A673 (cell line): ENCODE measurements at regions not wholly inside any gene's neighbourhood (a gene's known extent, or its start where the extent isn't known, plus 50 kb on each side); places are given as distances from the start of the nearest gene placed in this dataset.

Experiments used
- BruUV-seq: library from RNA; stranded (reverse); fragments of 400-500 nt; replicated peaks from 2 replicates; lab custom pipeline; 2021; lab: Mats Ljungman, UMichigan
- CTCF ChIA-PET: fragments of 300-600 bp; sonication (Branson Sonifier 250); formaldehyde crosslinking; loops from one replicate; lab custom pipeline; 2022; ENCODE audit warnings: antibody characterized with exemption; lab: Charles Lee
- POLR2A ChIA-PET: fragments of 300-600 bp; sonication (Branson Sonifier 250); formaldehyde crosslinking; loops from one replicate; lab custom pipeline; 2022; ENCODE audit warnings: antibody characterized with exemption; ENCODE audit not compliant: low non-redundant PET; lab: Charles Lee
- DNase-seq: peaks from one replicate; pipeline ENCODE4 v3.0.0-alpha.2; 2015; ENCODE audit warnings: low spot score
- H3K27ac ChIP-seq: fragments of 200-600 bp; sonication (generic); 2 replicates; pipeline ENCODE4 v1.5.1; 2016; ENCODE audit warnings: mixed run types, low read depth, mild to moderate bottlenecking, mixed read lengths, antibody characterized with exemption, low read length; ENCODE audit not compliant: poor library complexity, severe bottlenecking
- H3K27me3 ChIP-seq: fragments of 200-600 bp; sonication (generic); replicated peaks from 2 replicates; pipeline ENCODE4 v1.6.1; 2017; ENCODE audit warnings: mixed run types, low read depth, mild to moderate bottlenecking, mixed read lengths, antibody characterized with exemption, low read length; ENCODE audit not compliant: insufficient read depth, poor library complexity
- H3K36me3 ChIP-seq: fragments of 200-600 bp; sonication (generic); 2 replicates; pipeline ENCODE4 v1.6.1; 2016; ENCODE audit warnings: mixed run types, mild to moderate bottlenecking, mixed read lengths, antibody characterized with exemption, low read length; ENCODE audit not compliant: insufficient read depth, poor library complexity, severe bottlenecking
- H3K4me1 ChIP-seq: fragments of 200-600 bp; sonication (generic); 2 replicates; pipeline ENCODE4 v1.6.1; 2017; ENCODE audit warnings: mixed run types, mild to moderate bottlenecking, mixed read lengths, antibody characterized with exemption, low read length; ENCODE audit not compliant: insufficient read depth, poor library complexity, severe bottlenecking
- H3K4me3 ChIP-seq: fragments of 200-600 bp; sonication (generic); 2 replicates; pipeline ENCODE4 v1.5.1; 2016; ENCODE audit warnings: low read depth, mixed run types, mild to moderate bottlenecking, mixed read lengths, low read length; ENCODE audit not compliant: poor library complexity, severe bottlenecking
- H3K9me3 ChIP-seq: fragments of 200-600 bp; sonication (generic); 2 replicates; pipeline ENCODE4 v1.6.1; 2016; ENCODE audit warnings: mixed run types, low read depth, mild to moderate bottlenecking, mixed read lengths, antibody characterized with exemption, low read length; ENCODE audit not compliant: poor library complexity, severe bottlenecking
- EZH2 ChIP-seq: fragments of 200-600 bp; sonication (generic); IDR thresholded peaks from 2 replicates; pipeline ENCODE4 v1.6.1; 2017; ENCODE audit warnings: borderline replicate concordance, low read depth, mild to moderate bottlenecking, mixed read lengths, antibody characterized with exemption, low read length; ENCODE audit not compliant: poor library complexity, severe bottlenecking
- intact Hi-C: fragments of 100-400 bp; cut with micrococcal nuclease; formaldehyde crosslinking; loops from one replicate; pipeline ENCODE4 v1.10.0; 2022; ENCODE audit not compliant: unreplicated experiment
- TF ChIP-seq, protein P1 (sequence below): fragments of 300-800, 200-600 bp; sonication (generic); conservative IDR thresholded peaks from 2 replicates; pipeline ENCODE4 v1.5.1; 2017; ENCODE audit warnings: low read depth, mild to moderate bottlenecking, antibody characterized with exemption, low read length, moderate library complexity, mixed read lengths

DNA sequence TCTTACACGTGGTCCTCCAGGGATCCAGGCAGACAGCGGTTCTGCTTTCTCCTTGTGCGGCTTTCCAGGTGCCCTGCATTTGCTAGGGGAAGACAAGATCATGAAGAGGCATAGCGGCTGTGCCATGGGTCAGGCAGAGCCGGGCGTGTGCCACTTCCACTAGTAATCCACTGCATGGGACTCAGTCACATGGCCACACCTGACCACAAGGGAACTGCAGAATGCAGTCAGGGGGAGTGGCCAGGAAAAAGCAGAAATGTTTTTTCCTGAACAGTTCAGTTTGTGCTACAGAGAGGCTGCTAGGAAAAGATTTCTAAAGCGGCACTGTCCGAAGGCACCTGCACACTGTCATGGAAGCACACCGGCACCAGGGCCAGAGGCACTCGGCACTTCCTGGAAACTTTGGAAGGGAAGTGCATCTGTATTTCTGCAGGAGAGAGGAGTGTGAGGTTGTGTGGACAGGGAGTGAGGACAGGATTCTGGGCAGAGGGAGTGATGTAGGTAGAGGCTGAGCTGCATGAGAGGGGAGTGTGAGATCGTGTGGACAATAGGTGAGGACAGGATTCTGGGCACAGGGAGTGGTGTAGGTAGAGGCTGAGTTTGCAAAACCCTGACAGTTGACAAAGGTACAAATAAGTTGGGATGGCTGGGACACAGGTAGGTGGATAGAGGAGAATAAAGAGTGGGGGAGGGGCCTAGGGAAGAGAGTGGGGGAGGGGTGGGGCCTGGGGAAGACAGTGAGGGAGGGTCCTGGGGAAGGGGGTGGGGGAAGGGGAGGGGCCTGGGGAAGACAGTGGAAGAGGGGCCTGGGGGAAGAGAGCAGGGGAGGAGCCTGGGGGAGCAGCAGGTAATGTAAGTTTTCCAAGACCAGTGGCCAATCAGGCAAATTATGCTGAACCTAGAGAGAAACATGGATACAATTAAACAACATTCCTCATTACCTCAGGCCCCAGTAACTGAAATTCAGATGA is 1436.3 kb downstream of the TBC1D22A start:
- POLR2A ChIA-PET: no interaction called here
- CTCF ChIA-PET: no interaction called here
- peaks cover 11% of the 10 kb centered on the region for H3K27me3 ChIP-seq
- TF ChIP-seq, protein P1, sequence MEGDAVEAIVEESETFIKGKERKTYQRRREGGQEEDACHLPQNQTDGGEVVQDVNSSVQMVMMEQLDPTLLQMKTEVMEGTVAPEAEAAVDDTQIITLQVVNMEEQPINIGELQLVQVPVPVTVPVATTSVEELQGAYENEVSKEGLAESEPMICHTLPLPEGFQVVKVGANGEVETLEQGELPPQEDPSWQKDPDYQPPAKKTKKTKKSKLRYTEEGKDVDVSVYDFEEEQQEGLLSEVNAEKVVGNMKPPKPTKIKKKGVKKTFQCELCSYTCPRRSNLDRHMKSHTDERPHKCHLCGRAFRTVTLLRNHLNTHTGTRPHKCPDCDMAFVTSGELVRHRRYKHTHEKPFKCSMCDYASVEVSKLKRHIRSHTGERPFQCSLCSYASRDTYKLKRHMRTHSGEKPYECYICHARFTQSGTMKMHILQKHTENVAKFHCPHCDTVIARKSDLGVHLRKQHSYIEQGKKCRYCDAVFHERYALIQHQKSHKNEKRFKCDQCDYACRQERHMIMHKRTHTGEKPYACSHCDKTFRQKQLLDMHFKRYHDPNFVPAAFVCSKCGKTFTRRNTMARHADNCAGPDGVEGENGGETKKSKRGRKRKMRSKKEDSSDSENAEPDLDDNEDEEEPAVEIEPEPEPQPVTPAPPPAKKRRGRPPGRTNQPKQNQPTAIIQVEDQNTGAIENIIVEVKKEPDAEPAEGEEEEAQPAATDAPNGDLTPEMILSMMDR: no peak
- TF ChIP-seq EZH2: no peak
- H3K4me1 ChIP-seq: no peaks in the 10 kb centered on the region
- DNase-seq: no peak
- H3K36me3 ChIP-seq: no peaks in the 10 kb centered on the region
- intact Hi-C loops: no loop called here
- no peak overlapping the region for H3K27ac ChIP-seq
- no TSS peak for BruUV-seq
- no peaks in the 10 kb centered on the region for H3K9me3 ChIP-seq
- no peak overlapping the region for H3K4me3 ChIP-seq

GRCh38 chr22:48197189-48197690 is 1434.8 kb downstream of the TBC1D22A start:
- Histone ChIP-seq H3K27me3 (peaks cover 7% of the 10 kb centered on the region), H3K27ac (no peak overlapping the region), H3K9me3 (peaks cover under 1% of the 10 kb centered on the region), H3K4me1 (no peaks in the 10 kb centered on the region), H3K4me3 (no peak overlapping the region), H3K36me3 (no peaks in the 10 kb centered on the region)
- CTCF ChIA-PET: no interaction called here
- DNase-seq: no peak
- TF ChIP-seq EZH2: no peak
- BruUV-seq: no TSS peak
- intact Hi-C loops: no loop called here
- POLR2A ChIA-PET: no interaction called here

DNA sequence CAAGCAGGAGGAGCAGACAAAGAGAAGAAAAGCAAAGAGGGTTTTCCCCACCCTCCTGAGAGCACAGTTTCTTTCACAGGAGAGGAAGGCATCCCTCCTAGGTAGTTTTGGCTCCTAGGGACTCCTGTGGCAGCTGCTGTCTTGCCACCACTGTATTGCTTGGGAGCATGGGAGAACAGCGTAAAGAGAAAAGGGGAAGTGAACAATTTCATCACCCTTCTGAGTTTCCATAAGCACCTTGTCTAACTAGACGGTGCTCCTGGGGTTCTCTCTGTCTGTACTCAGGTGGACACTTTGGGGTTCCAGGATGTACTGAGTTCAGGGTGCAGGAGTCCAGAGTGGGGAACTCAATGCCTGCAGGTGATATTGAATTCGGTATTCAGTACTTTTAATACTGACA is 1430.5 kb downstream of the TBC1D22A start:
- CTCF ChIA-PET: no interaction called here

More for the DNA sequence above, 1430.5 kb downstream of the TBC1D22A start:
- POLR2A ChIA-PET: no interaction called here
- Histone ChIP-seq H3K4me3 (no peak overlapping the region), H3K36me3 (no peaks in the 10 kb centered on the region), H3K4me1 (no peaks in the 10 kb centered on the region), H3K27ac (no peak overlapping the region), H3K9me3 (peaks cover 19% of the 10 kb centered on the region), H3K27me3 (no peaks in the 10 kb centered on the region)
- DNase-seq: no peak
- TF ChIP-seq EZH2: no peak
- TF ChIP-seq, protein P1: no peak
- BruUV-seq: no TSS peak
- intact Hi-C loops: no loop called here
